ENCODE measurements at regions not wholly inside any gene's neighbourhood (a gene's known extent, or its start where the extent isn't known, plus 50 kb on each side); places are given as distances from the start of the nearest gene placed in this dataset.

GRCh38 chr5:175808711-175809110 is 62.7 kb upstream of the CPLX2 start:
- no peak for DNase-seq

- peak; percentile 38 for DNase-seq
These were observed 61.8 kb upstream of the CPLX2 start for GRCh38 chr5:175809531-175810121.

GRCh38 chr5:175810457-175810856 is 60.9 kb upstream of the CPLX2 start:
- DNase-seq: no peak

- no peak for DNase-seq
These were observed 59.8 kb upstream of the CPLX2 start for GRCh38 chr5:175811589-175811988.

GRCh38 chr5:175813943-175814630 is 57.3 kb upstream of the CPLX2 start:
- no peak for DNase-seq

GRCh38 chr5:175814691-175815090 is 56.7 kb upstream of the CPLX2 start:
- no peak for DNase-seq

GRCh38 chr5:175815126-175815913 is 56.1 kb upstream of the CPLX2 start:
- DNase-seq: no peak

GRCh38 chr5:175816348-175816747 is 55.0 kb upstream of the CPLX2 start:
- DNase-seq: no peak

GRCh38 chr5:175819090-175819425 is 52.3 kb upstream of the CPLX2 start:
- DNase-seq: no peak

GRCh38 chr5:175820230-175820629 is 51.1 kb upstream of the CPLX2 start:
- DNase-seq: no peak
